GM23338 (cell line): ENCODE measurements at regions not wholly inside any gene's neighbourhood (a gene's known extent, or its start where the extent isn't known, plus 50 kb on each side); places are given as distances from the start of the nearest gene placed in this dataset.

ENCODE experiments used
- ATAC-seq: fragments of 200-7000 bp; cut with Tn5 transposase; 3 replicates; pipeline ENCODE4 v1.9.1; 2020
- DNase-seq: peaks from one replicate; pipeline ENCODE4 v3.0.0-alpha.2; 2015; ENCODE audit warnings: low spot score
- H2AFZ ChIP-seq: fragments of 200-600 bp; sonication (generic); 2 replicates; pipeline ENCODE4 v1.8.0; 2016; ENCODE audit warnings: antibody characterized with exemption, mild to moderate bottlenecking, moderate library complexity
- H3F3A ChIP-seq: fragments of 200-600 bp; sonication (generic); replicated peaks from 2 replicates; pipeline ENCODE4 v1.8.0; 2017; ENCODE audit warnings: antibody characterized with exemption, mixed run types, low read depth
- H3K27ac ChIP-seq: fragments of 200-600 bp; sonication (generic); 2 replicates; pipeline ENCODE4 v1.6.1; 2016; ENCODE audit warnings: low read depth
- H3K27me3 ChIP-seq: fragments of 200-600 bp; sonication (generic); 2 replicates; pipeline ENCODE4 v1.8.0; 2016; ENCODE audit warnings: mild to moderate bottlenecking, mixed run types, moderate library complexity; ENCODE audit not compliant: insufficient read depth
- H3K36me3 ChIP-seq: fragments of 200-600 bp; sonication (generic); 2 replicates; pipeline ENCODE4 v1.8.0; 2016; ENCODE audit warnings: mild to moderate bottlenecking; ENCODE audit not compliant: insufficient read depth
- H3K4me1 ChIP-seq: fragments of 200-600 bp; sonication (generic); 2 replicates; pipeline ENCODE4 v1.8.0; 2016; ENCODE audit warnings: mild to moderate bottlenecking, moderate library complexity; ENCODE audit not compliant: insufficient read depth
- H3K4me2 ChIP-seq: fragments of 200-600 bp; sonication (generic); 2 replicates; pipeline ENCODE4 v1.7.1; 2017; ENCODE audit warnings: mixed run types
- H3K4me3 ChIP-seq: fragments of 200-600 bp; sonication (generic); 2 replicates; pipeline ENCODE4 v1.6.1; 2016; ENCODE audit warnings: mixed run types
- H3K79me2 ChIP-seq: fragments of 200-600 bp; sonication (generic); replicated peaks from 2 replicates; pipeline ENCODE4 v1.8.0; 2017; ENCODE audit warnings: mild to moderate bottlenecking; ENCODE audit not compliant: insufficient read depth
- H3K9me2 ChIP-seq: fragments of 200-600 bp; sonication (generic); 2 replicates; pipeline ENCODE4 v1.8.0; 2017; ENCODE audit not compliant: insufficient read depth
- H4K20me1 ChIP-seq: fragments of 200-600 bp; sonication (generic); replicated peaks from 2 replicates; pipeline ENCODE4 v1.8.0; 2017; ENCODE audit warnings: mild to moderate bottlenecking; ENCODE audit not compliant: insufficient read depth
- H3K27ac Mint-ChIP-seq: 2 replicates; pipeline ENCODE4 v1.8.0; 2020; ENCODE audit warnings: inconsistent platforms, mild to moderate bottlenecking, moderate library complexity, mixed read lengths
- H3K27me3 Mint-ChIP-seq: 3 replicates; pipeline ENCODE4 v1.8.0; 2022; ENCODE audit warnings: low read depth, mild to moderate bottlenecking, moderate library complexity, mixed read lengths, inconsistent platforms; ENCODE audit not compliant: insufficient read depth, poor library complexity
- H3K36me3 Mint-ChIP-seq: 3 replicates; pipeline ENCODE4 v1.8.0; 2021; ENCODE audit warnings: low read depth, mild to moderate bottlenecking, inconsistent platforms, moderate library complexity, mixed read lengths
- H3K4me1 Mint-ChIP-seq: 3 replicates; pipeline ENCODE4 v1.8.0; 2020; ENCODE audit warnings: mild to moderate bottlenecking, inconsistent platforms, mixed read lengths
- H3K4me3 Mint-ChIP-seq: 3 replicates; pipeline ENCODE4 v1.8.0; 2021; ENCODE audit warnings: moderate library complexity, mild to moderate bottlenecking, inconsistent platforms, mixed read lengths
- H3K9me3 Mint-ChIP-seq: 3 replicates; pipeline ENCODE4 v1.8.0; 2020; ENCODE audit warnings: moderate library complexity, mild to moderate bottlenecking, inconsistent platforms, mixed read lengths
- CREB1 ChIP-seq: fragments of 250-450 bp; sonication (Bioruptor Pico); IDR thresholded peaks from 2 replicates; pipeline ENCODE4 v1.5.0; 2020; ENCODE audit warnings: low read depth, mild to moderate bottlenecking, moderate library complexity
- CTCF ChIP-seq, 2 experiments: fragments of 200-600 bp in 1 of 2; sonication (generic) in 1 of 2; conservative IDR thresholded peaks; 2 replicates each; pipeline versions ENCODE4 v1.5.1 to v1.6.1; 2016 to 2017; ENCODE audit warnings: antibody characterized with exemption in 2 of 2, low read depth in 2 of 2, mild to moderate bottlenecking in 2 of 2, moderate library complexity in 1 of 2
- ETS1 ChIP-seq: IDR thresholded peaks from 2 replicates; pipeline ENCODE4 v1.6.1; 2016; ENCODE audit warnings: antibody characterized with exemption
- EZH2 ChIP-seq: fragments of 200-600 bp; sonication (generic); IDR thresholded peaks from one replicate; pipeline ENCODE4 v1.8.0; 2017; ENCODE audit warnings: antibody characterized with exemption, mild to moderate bottlenecking, low read depth; ENCODE audit not compliant: unreplicated experiment
- EZH2phosphoT487 ChIP-seq: fragments of 200-600 bp; sonication (generic); IDR thresholded peaks from one replicate; pipeline ENCODE4 v1.8.1; 2018; ENCODE audit warnings: antibody characterized with exemption; ENCODE audit not compliant: unreplicated experiment
- NANOG ChIP-seq: IDR thresholded peaks from 2 replicates; pipeline ENCODE4 v1.6.1; 2016; ENCODE audit warnings: antibody characterized with exemption, borderline replicate concordance
- REST ChIP-seq: IDR thresholded peaks from one replicate; pipeline ENCODE4 v1.6.1; 2018; ENCODE audit warnings: antibody characterized with exemption; ENCODE audit not compliant: unreplicated experiment
- STAT1 ChIP-seq: IDR thresholded peaks from one replicate; pipeline ENCODE4 v1.6.1; 2016; ENCODE audit warnings: antibody characterized with exemption; ENCODE audit not compliant: unreplicated experiment
- ZNF114 ChIP-seq: fragments of 250-450 bp; sonication (Bioruptor Pico); IDR thresholded peaks from 2 replicates; pipeline ENCODE4 v1.5.0; 2020; ENCODE audit warnings: mild to moderate bottlenecking, moderate library complexity
- ZNF331 ChIP-seq: fragments of 250-450 bp; sonication (Bioruptor Pico); IDR thresholded peaks from 2 replicates; pipeline ENCODE4 v1.5.0; 2020; ENCODE audit warnings: low read depth, mild to moderate bottlenecking, moderate library complexity
- TF ChIP-seq, protein P1 (sequence below): fragments of 250-450 bp; sonication (Bioruptor Pico); IDR thresholded peaks from 2 replicates; pipeline ENCODE4 v1.5.0; 2020; ENCODE audit warnings: mild to moderate bottlenecking, moderate library complexity

- Histone ChIP-seq H3K27ac (no peak overlapping the region), H3K36me3 (no peaks in the 10 kb centered on the region), H3K4me3 (no peak overlapping the region), H2AFZ (no peak overlapping the region), H3K9me2 (no peaks in the 10 kb centered on the region), H3K79me2 (no peaks in the 10 kb centered on the region), H3K4me1 (no peaks in the 10 kb centered on the region), H3K4me2 (no peak overlapping the region), H4K20me1 (no peaks in the 10 kb centered on the region), H3K27me3 (no peaks in the 10 kb centered on the region), H3F3A (no peaks in the 10 kb centered on the region)
- no peak overlapping the region for H3K27ac Mint-ChIP-seq
- no peaks in the 10 kb centered on the region for H3K9me3 Mint-ChIP-seq
- H3K27me3 Mint-ChIP-seq = no peaks in the 10 kb centered on the region
- no peak overlapping the region for H3K4me3 Mint-ChIP-seq
- TF ChIP-seq STAT1 = no peak
- TF ChIP-seq ZNF331 (CRISPR knock-in tag) = no peak
- no peak for TF ChIP-seq ETS1
- no peak for TF ChIP-seq CTCF (conservative IDR thresholded peaks at IDR 0.05; ENCODE audit: low read depth in 2 of 2)
- TF ChIP-seq REST = no peak
- TF ChIP-seq NANOG = no peak
- no peak for TF ChIP-seq ZNF114 (CRISPR knock-in tag)
- TF ChIP-seq CREB1 (CRISPR knock-in tag) = no peak
- no peak for TF ChIP-seq EZH2
- no peak for TF ChIP-seq EZH2phosphoT487
- TF ChIP-seq, protein P1, sequence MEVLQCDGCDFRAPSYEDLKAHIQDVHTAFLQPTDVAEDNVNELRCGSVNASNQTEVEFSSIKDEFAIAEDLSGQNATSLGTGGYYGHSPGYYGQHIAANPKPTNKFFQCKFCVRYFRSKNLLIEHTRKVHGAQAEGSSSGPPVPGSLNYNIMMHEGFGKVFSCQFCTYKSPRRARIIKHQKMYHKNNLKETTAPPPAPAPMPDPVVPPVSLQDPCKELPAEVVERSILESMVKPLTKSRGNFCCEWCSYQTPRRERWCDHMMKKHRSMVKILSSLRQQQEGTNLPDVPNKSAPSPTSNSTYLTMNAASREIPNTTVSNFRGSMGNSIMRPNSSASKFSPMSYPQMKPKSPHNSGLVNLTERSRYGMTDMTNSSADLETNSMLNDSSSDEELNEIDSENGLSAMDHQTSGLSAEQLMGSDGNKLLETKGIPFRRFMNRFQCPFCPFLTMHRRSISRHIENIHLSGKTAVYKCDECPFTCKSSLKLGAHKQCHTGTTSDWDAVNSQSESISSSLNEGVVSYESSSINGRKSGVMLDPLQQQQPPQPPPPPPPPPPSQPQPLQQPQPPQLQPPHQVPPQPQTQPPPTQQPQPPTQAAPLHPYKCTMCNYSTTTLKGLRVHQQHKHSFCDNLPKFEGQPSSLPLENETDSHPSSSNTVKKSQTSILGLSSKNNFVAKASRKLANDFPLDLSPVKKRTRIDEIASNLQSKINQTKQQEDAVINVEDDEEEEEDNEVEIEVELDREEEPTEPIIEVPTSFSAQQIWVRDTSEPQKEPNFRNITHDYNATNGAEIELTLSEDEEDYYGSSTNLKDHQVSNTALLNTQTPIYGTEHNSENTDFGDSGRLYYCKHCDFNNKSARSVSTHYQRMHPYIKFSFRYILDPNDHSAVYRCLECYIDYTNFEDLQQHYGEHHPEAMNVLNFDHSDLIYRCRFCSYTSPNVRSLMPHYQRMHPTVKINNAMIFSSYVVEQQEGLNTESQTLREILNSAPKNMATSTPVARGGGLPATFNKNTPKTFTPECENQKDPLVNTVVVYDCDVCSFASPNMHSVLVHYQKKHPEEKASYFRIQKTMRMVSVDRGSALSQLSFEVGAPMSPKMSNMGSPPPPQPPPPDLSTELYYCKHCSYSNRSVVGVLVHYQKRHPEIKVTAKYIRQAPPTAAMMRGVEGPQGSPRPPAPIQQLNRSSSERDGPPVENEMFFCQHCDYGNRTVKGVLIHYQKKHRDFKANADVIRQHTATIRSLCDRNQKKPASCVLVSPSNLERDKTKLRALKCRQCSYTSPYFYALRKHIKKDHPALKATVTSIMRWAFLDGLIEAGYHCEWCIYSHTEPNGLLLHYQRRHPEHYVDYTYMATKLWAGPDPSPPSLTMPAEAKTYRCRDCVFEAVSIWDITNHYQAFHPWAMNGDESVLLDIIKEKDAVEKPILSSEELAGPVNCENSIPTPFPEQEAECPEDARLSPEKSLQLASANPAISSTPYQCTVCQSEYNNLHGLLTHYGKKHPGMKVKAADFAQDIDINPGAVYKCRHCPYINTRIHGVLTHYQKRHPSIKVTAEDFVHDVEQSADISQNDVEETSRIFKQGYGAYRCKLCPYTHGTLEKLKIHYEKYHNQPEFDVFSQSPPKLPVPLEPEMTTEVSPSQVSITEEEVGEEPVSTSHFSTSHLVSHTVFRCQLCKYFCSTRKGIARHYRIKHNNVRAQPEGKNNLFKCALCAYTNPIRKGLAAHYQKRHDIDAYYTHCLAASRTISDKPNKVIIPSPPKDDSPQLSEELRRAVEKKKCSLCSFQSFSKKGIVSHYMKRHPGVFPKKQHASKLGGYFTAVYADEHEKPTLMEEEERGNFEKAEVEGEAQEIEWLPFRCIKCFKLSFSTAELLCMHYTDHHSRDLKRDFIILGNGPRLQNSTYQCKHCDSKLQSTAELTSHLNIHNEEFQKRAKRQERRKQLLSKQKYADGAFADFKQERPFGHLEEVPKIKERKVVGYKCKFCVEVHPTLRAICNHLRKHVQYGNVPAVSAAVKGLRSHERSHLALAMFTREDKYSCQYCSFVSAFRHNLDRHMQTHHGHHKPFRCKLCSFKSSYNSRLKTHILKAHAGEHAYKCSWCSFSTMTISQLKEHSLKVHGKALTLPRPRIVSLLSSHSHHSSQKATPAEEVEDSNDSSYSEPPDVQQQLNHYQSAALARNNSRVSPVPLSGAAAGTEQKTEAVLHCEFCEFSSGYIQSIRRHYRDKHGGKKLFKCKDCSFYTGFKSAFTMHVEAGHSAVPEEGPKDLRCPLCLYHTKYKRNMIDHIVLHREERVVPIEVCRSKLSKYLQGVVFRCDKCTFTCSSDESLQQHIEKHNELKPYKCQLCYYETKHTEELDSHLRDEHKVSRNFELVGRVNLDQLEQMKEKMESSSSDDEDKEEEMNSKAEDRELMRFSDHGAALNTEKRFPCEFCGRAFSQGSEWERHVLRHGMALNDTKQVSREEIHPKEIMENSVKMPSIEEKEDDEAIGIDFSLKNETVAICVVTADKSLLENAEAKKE (CRISPR knock-in tag) = no peak
- ATAC-seq (no peak), DNase-seq (no peak)
- H3K36me3 Mint-ChIP-seq = no peaks in the 10 kb centered on the region
- H3K4me1 Mint-ChIP-seq = no peaks in the 10 kb centered on the region
Measured at GRCh38 chr5:143715616-143716015, 96.3 kb upstream of the HMHB1 start.
